ENCODE measurements at regions not wholly inside any gene's neighbourhood (a gene's known extent, or its start where the extent isn't known, plus 50 kb on each side); places are given as distances from the start of the nearest gene placed in this dataset.

DNA sequence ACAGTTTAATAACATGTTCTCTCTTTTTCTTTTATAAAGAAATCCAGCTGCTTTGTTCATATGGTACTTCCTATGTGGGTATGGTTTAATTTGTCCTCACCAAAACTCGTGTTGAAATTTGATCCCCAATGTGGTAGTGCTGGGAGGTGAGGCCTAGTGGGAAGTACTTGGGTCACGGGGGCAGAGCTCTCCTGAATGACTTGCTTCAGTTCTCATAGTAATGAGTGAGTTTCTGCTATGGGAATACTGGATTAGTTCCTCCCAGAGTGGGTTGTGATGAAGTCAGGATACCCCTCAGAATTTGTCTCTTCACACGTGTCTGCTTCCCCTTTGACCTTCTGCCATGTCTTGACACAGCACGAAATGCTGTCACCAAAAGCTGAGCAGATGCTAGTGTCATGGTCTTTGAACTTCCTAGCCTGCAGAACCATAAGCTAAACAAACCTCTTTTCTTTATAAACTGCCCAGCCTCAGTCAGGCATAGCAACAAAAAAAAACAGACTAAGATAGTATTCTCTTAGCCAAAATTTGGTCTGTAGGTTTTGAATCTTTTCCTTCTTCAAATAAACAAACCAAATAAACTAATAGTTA lies 87.8 kb upstream of the HS3ST5 start:
- TF ChIP-seq ZNF274 (IDR thresholded peaks at IDR 0.05; ENCODE audit: low read depth, low read length), result no peak

DNA sequence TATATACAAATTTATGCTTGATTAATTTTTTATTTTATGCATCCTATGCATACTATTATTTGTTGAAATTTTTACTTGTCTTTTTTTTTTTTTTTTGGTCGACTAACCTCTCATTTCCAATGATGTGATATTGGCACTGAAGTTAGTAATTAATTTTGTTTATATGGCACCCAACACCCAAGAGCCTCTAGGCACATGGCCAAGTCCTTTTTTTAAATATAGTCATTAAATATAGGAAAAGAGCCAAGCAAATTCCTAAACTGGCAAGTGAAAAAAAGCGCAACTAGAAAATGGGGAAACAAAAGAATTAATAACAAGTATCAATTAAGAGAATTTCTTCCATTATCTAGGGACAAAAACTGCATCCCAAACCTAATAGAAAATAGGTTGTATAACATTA lies 85.5 kb upstream of the HS3ST5 start:
- no peak overlapping the region for H3K4me3 ChIP-seq (ENCODE audit: low read length)
- TF ChIP-seq ZNF274 (IDR thresholded peaks at IDR 0.05; ENCODE audit: low read depth, low read length), result no peak

More for the DNA sequence above, 87.8 kb upstream of the HS3ST5 start:
- H3K4me3 ChIP-seq (ENCODE audit: low read length), result no peak overlapping the region

DNA sequence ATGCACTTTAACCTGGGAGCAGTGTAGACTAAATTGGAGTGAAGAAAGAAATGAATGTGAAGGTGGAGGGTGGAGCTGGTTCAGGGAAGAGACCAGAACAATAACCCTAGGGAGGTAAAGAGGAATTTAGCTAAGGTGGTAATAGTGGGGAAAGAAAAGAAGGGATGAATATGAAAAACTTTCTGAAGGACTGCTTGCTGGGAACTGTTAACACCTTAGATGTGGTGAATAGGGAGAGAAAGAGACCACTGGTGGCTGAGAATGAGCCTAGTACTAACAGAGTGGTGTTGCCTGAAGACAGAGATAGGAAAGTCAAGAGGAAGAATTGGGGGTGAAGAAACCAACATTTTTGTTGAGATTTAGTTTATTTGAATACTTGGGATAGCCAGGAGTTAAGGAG lies 78.4 kb upstream of the HS3ST5 start:
- no peak for TF ChIP-seq ZNF274 (IDR thresholded peaks at IDR 0.05; ENCODE audit: low read depth, low read length)

DNA sequence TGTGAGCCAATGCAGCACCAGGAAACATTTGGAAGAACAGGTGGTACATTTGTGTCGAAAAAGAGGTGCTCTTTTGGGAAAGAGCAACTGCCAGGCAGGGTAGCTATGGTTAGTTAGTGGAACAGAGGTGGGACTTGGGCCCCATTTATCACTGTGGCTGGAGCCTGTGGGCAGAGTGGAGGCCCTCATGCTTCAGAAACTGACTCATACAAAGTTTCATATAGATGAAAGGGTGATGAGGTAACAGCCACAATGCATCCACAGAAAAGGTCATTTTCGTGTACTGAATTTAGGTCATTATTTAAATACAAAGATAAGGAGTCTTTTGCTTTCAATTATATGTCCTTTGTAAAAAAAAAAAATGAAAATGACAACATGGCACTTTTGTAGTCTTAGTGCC lies 76.4 kb upstream of the HS3ST5 start:
- no peak for TF ChIP-seq ZNF274 (IDR thresholded peaks at IDR 0.05; ENCODE audit: low read depth, low read length)
- H3K4me3 ChIP-seq (ENCODE audit: low read length), result no peak overlapping the region

More for the DNA sequence above, 78.4 kb upstream of the HS3ST5 start:
- no peak overlapping the region for H3K4me3 ChIP-seq (ENCODE audit: low read length)

DNA sequence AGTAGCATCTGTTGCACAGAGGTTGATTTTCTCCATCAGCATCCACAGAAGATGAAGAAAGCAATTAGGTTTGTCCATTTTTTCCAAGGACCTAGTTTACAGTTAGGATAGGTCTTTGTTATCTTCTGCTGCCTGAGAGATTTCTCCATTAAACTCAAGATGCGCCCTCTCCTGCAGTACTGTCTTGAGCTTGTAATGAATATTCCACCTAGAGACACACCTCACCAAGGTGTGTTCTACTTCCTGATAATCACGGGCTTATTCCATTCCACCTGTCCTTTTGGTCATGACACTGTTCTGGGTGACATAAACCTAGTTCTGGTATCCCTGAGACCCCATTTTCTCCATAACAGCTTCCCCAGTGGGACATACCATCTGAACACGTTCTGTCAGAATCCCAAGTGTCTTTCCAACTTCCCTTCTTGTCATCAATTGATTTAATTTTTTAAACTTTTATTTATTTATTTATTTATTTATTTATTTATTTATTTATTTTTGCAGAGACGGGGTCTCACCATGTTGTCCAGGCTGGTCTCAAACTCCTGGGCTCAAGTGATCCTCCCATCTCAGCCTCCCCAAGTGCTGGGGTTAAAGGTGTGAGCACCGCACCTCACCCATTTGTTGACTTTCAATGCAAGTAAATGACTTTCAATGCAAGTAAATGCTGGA lies 75.6 kb upstream of the HS3ST5 start:
- TF ChIP-seq ZNF274 (IDR thresholded peaks at IDR 0.05; ENCODE audit: low read depth, low read length), result no peak
- no peak overlapping the region for H3K4me3 ChIP-seq (ENCODE audit: low read length)

DNA sequence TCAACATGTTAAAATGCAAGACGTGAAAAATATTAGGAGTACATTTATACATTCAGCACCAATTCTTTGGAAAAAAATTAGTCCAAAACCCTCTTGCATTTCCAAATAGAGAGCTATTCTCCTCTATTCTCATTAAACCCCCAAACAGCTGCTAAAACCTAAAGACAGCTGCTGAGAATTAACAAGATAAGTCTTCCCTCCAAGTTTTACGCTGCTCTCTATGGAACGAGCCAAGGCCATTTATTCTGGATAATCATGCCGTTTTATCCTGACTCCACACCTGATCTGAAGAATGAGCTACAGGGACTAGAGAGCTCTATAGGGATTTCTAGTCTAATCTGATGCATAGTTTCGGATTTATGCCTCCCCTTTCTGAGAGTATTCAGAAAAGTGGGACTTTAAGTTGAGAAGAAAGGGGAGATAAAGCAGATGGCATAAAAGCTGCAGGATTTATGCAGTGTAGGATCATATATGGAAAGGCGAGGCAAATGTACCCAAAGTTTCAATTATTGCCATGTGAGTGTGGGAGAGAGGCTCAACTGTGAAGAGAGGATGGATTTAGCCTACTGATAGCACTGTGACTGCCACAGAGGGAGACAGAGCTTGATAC lies 64.7 kb upstream of the HS3ST5 start:
- no peak for TF ChIP-seq ZNF274 (IDR thresholded peaks at IDR 0.05; ENCODE audit: low read depth, low read length)
- no peak overlapping the region for H3K4me3 ChIP-seq (ENCODE audit: low read length)

DNA sequence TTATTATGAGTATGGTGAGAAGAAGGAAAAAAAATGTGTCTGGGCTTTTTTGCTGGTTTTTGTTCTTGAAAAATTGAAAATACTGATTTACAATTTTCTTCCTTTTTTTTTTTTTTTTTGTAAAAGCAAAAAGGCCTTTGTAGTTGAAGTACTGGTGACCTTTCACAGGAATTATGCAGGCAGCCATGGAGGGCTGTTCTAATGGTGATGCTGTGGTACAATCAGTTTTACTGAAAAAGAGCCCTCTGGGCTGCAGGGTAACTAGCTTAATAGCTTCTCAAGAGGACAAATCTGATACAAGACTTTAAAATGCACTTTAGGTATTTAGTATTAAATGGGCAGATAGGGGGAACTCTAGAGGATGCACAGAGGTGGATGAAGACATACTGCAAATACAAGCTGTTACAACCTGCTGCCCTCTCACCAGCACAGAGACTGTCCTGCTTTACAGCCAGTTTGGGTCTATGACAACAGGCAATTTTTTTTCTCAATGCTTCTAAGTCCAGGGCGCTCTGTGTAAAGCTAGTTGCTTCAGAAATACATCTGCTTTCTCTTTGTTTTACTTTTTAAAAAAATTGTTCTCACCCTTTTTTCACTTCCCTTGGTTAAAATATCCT lies 61.6 kb upstream of the HS3ST5 start:
- no peak overlapping the region for H3K4me3 ChIP-seq (ENCODE audit: low read length)
- no peak for TF ChIP-seq ZNF274 (IDR thresholded peaks at IDR 0.05; ENCODE audit: low read depth, low read length)

DNA sequence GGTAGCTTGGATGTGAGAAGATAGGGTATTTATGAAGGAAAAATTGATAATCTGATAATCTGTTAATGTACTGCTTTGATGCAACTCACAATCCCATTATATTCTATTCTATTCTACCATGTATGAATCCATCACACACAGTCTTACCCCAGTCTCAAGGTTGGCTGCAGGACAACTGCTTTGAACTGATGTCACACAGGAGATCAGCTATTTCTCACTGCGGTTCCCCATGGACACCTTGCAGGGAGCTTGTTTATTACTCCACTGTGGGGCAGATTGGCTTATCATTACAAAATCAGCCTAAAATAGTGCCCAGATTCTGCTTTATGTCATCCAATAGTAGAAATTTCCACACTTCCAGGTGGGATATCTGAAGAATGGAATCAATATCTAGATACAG lies 61.0 kb upstream of the HS3ST5 start:
- no peak for TF ChIP-seq ZNF274 (IDR thresholded peaks at IDR 0.05; ENCODE audit: low read depth, low read length)
- no peak overlapping the region for H3K4me3 ChIP-seq (ENCODE audit: low read length)

DNA sequence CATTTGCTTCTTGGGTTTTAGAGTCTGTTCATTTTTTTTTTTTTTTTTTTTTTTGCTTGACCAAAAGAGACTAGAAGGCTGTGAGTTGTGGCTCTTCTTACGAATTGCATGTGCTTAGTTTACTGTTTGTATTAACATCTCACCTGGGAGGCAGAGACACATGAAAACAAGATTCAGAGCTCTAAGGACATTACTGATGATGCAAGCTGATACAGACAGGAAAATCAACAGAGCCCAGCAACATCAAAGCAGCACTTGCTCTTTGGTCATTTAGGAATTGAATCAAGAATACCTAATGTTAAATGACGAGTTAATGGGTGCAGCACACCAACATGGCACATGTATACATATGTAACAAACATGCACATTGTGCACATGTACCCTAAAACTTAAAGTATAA lies 55.7 kb upstream of the HS3ST5 start:
- no peak overlapping the region for H3K4me3 ChIP-seq (ENCODE audit: low read length)
- no peak for TF ChIP-seq ZNF274 (IDR thresholded peaks at IDR 0.05; ENCODE audit: low read depth, low read length)
